ENCODE measurements at regions not wholly inside any gene's neighbourhood (a gene's known extent, or its start where the extent isn't known, plus 50 kb on each side); places are given as distances from the start of the nearest gene placed in this dataset.

DNA sequence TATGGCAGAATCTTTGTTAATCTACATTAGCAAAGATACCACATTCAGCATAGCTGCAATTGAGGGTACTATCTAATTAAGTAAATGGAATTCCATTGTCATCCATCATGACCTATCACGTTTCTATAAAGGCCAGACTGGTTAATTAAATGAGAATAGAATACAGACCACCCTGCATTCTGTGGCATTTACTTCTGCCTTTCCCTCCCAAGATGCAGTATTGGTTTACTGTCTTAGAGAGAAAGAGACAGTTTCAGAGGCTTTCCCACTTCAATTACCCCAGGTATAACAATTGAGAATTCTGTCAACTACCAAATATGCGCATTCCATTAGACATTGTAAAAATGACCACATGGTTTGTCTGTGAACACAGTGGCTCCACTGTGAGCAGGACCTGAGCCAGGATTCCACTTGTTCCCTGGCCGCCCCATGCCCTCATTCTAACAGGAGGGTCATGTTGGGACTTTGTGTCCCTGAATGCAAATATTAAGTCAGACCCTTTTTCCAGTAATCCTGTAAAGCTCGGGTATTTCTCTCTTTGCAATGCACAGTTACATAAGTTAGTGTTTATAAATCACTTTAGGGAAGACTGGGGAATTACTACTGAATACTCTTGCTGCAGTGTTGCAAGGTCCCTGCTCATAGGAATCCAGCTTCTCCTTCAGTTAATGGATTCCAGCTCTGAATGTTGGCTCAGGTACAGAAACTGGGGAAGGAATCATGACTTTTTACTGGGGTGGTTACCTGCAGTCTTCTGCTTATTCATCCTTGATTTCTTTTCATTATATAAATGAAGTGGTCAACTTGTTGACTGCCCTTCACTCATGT lies 261.0 kb downstream of the PDGFC start:
- Histone ChIP-seq H3K4me1 (no peaks in the 10 kb centered on the region), H3K9me3 (no peaks in the 10 kb centered on the region), H3K27me3 (no peaks in the 10 kb centered on the region), H3K4me3 (no peak overlapping the region), H3K27ac (no peak overlapping the region), H4K20me1 (no peaks in the 10 kb centered on the region), H3K36me3 (no peaks in the 10 kb centered on the region), H3K4me2 (no peak overlapping the region), H3K9ac (no peak overlapping the region)
- TF ChIP-seq Cebpa-rat (IDR thresholded peaks at IDR 0.05) = no peak

DNA sequence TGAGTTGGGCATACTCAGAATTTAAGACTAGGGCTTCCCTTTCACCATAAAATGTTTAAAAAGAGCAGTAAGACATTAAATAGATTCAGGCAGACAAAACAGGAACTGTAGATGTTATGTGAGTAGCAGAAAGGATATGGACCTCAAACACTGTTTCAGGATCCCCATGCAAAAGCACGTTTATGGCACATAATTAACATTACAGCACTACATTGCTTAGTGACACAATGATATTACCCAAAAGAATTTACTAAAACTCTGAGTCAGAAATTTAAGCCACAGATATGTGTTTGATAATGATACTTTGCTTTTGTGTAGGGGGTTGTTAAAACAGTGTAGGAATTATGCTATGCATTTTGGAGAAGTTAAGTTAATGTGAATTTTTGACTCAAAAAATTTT lies 266.3 kb downstream of the PDGFC start:
- Histone ChIP-seq H3K27me3 (no peaks in the 10 kb centered on the region), H4K20me1 (no peaks in the 10 kb centered on the region), H3K4me3 (no peak overlapping the region), H3K9me3 (no peaks in the 10 kb centered on the region), H3K36me3 (no peaks in the 10 kb centered on the region), H3K9ac (no peak overlapping the region), H3K4me2 (no peak overlapping the region), H3K4me1 (no peaks in the 10 kb centered on the region), H3K27ac (no peak overlapping the region)
- no peak for TF ChIP-seq Cebpa-rat (IDR thresholded peaks at IDR 0.05)

DNA sequence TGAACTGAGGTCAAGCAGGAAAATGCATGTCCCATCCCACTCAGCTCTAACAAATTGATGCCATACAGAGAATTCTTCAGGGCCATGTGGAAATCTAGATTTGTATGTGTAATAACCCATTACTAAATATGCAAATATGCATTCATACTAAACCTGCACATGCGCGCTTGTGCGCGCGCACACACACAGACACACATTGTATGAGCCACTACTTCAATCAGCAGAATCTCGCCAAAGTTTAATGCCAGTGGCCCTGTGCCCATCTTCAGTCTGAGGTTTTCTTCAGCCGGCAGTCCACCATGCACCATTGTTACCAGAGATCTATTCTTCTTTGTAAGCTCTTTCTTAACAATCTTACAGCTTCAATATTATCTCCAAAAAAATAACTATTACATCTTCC lies 276.4 kb downstream of the PDGFC start:
- Histone ChIP-seq H3K4me1 (no peaks in the 10 kb centered on the region), H3K36me3 (no peaks in the 10 kb centered on the region), H3K9ac (no peak overlapping the region), H3K27ac (no peak overlapping the region), H3K4me3 (no peak overlapping the region), H3K27me3 (no peaks in the 10 kb centered on the region), H3K4me2 (no peak overlapping the region), H4K20me1 (no peaks in the 10 kb centered on the region), H3K9me3 (no peaks in the 10 kb centered on the region)
- no peak for TF ChIP-seq Cebpa-rat (IDR thresholded peaks at IDR 0.05)

DNA sequence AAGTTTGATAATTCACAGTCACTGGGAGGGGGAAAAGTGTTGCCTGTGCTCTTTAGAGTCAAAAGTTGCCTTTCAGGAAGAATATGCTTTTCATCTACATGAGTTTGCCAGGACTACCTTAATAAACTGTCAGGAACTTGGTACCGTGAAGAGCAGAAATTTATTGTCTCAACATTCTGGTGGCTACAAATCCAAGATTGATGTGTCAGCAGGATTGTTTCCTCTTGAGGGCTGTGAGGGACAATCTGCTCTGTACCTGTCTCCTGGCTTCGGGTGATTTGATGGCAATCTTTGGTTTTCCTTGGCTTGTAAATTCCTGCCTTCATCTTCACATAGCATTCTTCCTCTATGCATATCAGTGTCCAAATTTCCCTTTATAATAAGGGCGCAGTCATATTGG lies 277.2 kb downstream of the PDGFC start:
- no peaks in the 10 kb centered on the region for H3K36me3 ChIP-seq
- H3K4me1 ChIP-seq = no peaks in the 10 kb centered on the region
- H3K9me3 ChIP-seq = no peaks in the 10 kb centered on the region
- H3K4me2 ChIP-seq = no peak overlapping the region
- H4K20me1 ChIP-seq = no peaks in the 10 kb centered on the region
- H3K9ac ChIP-seq = no peak overlapping the region
- TF ChIP-seq Cebpa-rat (IDR thresholded peaks at IDR 0.05) = no peak
- no peak overlapping the region for H3K4me3 ChIP-seq
- no peaks in the 10 kb centered on the region for H3K27me3 ChIP-seq
- H3K27ac ChIP-seq = no peak overlapping the region

DNA sequence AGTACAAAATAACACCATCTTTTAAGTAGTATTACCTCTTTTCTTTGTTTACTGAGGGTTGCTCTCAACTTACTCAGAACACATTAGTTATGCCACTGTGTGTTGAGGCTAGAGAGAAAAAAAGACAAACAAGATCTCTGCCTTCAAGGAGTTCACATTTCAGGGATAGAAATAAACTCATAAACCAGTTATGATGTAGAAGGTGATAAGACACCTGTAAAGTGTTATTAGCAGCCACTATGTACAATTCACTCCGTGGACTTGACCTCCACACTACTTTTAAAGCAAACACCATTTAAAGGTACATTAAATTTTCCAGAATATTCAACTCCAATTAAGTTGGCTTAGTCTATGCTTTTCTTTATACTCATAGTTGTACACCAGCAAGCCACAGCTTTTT lies 278.0 kb downstream of the PDGFC start:
- Histone ChIP-seq H3K36me3 (no peaks in the 10 kb centered on the region), H3K9me3 (no peaks in the 10 kb centered on the region), H3K27ac (no peak overlapping the region), H4K20me1 (no peaks in the 10 kb centered on the region), H3K27me3 (no peaks in the 10 kb centered on the region), H3K4me3 (no peak overlapping the region), H3K4me2 (no peak overlapping the region), H3K9ac (no peak overlapping the region), H3K4me1 (no peaks in the 10 kb centered on the region)
- no peak for TF ChIP-seq Cebpa-rat (IDR thresholded peaks at IDR 0.05)

DNA sequence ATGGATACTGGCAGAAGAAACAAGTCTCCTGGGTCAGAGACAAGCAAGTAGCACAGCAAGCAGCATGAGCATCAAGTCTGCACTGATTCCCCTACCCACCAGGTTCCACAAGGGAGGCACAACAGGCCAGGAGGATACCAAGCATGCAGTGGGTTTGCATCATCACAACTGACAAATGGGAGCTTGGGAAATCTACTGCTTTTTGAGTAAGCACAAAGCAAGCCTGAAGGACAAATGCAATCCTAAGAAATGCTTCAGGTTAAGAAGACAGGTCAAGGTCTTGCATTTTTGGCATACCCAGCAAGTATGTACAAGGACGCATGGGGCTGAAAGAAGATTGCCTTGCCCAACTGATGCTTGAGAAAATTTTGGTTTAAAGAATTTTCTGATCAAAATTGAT lies 279.6 kb downstream of the PDGFC start:
- Histone ChIP-seq H3K27me3 (no peaks in the 10 kb centered on the region), H4K20me1 (no peaks in the 10 kb centered on the region), H3K36me3 (no peaks in the 10 kb centered on the region), H3K9me3 (no peaks in the 10 kb centered on the region), H3K4me2 (no peak overlapping the region), H3K27ac (no peak overlapping the region), H3K4me1 (no peaks in the 10 kb centered on the region), H3K9ac (no peak overlapping the region), H3K4me3 (no peak overlapping the region)
- TF ChIP-seq Cebpa-rat (IDR thresholded peaks at IDR 0.05) = no peak

DNA sequence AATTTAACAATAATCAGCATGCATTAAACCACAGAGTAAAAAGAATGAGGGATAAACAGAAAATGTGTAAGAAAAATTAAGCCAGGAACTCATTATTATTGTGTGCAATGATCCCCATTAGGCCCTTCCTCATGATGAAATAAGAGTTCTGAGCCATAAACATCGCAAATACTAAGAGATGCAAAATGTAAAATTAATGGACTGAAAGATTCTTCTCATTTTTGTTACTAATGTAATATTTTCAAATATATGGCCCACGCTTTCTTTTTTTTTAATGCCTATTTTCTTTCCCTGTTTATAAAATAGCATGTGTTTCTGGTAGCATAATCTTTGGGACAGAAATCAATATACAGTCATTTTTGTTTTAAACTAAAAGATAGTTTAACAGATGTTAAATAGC lies 281.0 kb downstream of the PDGFC start:
- H3K4me1 ChIP-seq = no peaks in the 10 kb centered on the region
- no peaks in the 10 kb centered on the region for H4K20me1 ChIP-seq
- H3K9me3 ChIP-seq = no peaks in the 10 kb centered on the region
- H3K4me2 ChIP-seq = no peak overlapping the region
- no peaks in the 10 kb centered on the region for H3K27me3 ChIP-seq
- H3K9ac ChIP-seq = no peak overlapping the region
- no peaks in the 10 kb centered on the region for H3K36me3 ChIP-seq
- no peak overlapping the region for H3K4me3 ChIP-seq
- TF ChIP-seq Cebpa-rat (IDR thresholded peaks at IDR 0.05) = no peak
- no peak overlapping the region for H3K27ac ChIP-seq

DNA sequence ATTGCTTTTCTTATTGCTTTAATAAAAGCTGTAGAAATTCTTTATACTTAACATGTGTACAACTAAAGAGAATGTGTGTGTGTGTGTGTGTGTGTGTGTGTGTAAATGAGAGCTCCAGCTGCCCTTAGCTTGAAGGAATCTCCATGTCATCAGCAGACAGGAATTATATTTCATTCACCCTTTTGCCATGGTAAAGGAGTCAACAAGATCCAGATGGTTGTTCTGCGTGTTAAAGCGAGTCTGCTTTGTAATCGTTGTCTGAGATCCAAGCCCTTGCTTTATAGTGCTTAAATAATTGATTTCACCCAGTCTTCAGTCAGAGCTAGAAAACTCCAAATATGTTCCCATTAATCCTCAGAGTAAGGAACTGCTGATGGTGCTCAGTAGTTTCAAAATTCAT lies 285.5 kb downstream of the PDGFC start:
- no peak overlapping the region for H3K4me2 ChIP-seq
- no peak for TF ChIP-seq Cebpa-rat (IDR thresholded peaks at IDR 0.05)
- no peak overlapping the region for H3K4me3 ChIP-seq
- H4K20me1 ChIP-seq = no peaks in the 10 kb centered on the region
- H3K4me1 ChIP-seq = no peaks in the 10 kb centered on the region
- H3K9me3 ChIP-seq = no peaks in the 10 kb centered on the region
- no peak overlapping the region for H3K9ac ChIP-seq
- H3K36me3 ChIP-seq = no peaks in the 10 kb centered on the region
- H3K27me3 ChIP-seq = no peaks in the 10 kb centered on the region
- no peak overlapping the region for H3K27ac ChIP-seq

DNA sequence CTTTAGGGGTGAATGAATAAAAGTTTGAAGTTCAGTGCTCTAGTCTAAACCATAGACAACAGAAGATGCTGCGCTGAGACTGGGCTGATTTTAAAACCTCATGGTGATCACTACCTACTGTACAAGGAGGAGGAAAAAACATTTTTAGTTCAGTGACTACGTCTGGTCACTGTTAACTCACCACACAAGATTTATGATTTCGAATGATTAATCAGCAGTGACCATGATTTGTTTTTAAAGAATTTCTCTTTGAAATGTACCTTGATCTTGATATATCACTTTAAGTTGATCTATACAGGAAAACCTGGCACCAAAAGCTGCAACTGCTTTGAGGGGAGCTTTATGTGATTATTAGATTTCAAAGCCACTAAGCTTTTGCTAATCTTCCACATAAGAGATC lies 286.3 kb downstream of the PDGFC start:
- no peaks in the 10 kb centered on the region for H3K27me3 ChIP-seq
- no peaks in the 10 kb centered on the region for H3K4me1 ChIP-seq
- H4K20me1 ChIP-seq = no peaks in the 10 kb centered on the region
- no peak overlapping the region for H3K4me2 ChIP-seq
- no peak overlapping the region for H3K4me3 ChIP-seq
- H3K9ac ChIP-seq = no peak overlapping the region
- no peak overlapping the region for H3K27ac ChIP-seq
- H3K9me3 ChIP-seq = no peaks in the 10 kb centered on the region
- no peak for TF ChIP-seq Cebpa-rat (IDR thresholded peaks at IDR 0.05)
- no peaks in the 10 kb centered on the region for H3K36me3 ChIP-seq

DNA sequence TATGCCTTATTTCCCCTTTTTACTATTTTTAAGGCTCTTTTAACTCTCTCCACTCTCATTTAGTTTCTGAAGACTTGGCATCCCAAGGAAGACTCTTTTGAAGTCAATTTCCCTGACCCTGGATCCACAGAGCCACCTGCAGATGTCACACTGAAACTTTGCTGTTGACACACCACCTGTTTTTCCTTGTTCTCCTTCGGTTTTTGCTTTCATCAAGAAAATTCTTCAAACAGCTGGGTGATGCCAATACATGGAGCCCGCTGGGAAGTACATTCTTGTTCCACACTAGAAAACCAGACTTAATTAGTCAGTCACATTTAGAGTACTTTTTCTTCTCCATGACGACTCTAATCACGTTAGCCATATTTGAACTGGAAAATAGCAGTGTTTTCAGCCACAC lies 293.9 kb downstream of the PDGFC start:
- no peak overlapping the region for H3K27ac ChIP-seq
- H3K9ac ChIP-seq = no peak overlapping the region
- no peaks in the 10 kb centered on the region for H3K4me1 ChIP-seq
- no peak overlapping the region for H3K4me2 ChIP-seq
- TF ChIP-seq Cebpa-rat (IDR thresholded peaks at IDR 0.05) = no peak
- H3K9me3 ChIP-seq = no peaks in the 10 kb centered on the region
- no peaks in the 10 kb centered on the region for H3K27me3 ChIP-seq
- no peak overlapping the region for H3K4me3 ChIP-seq
- H4K20me1 ChIP-seq = no peaks in the 10 kb centered on the region
- H3K36me3 ChIP-seq = no peaks in the 10 kb centered on the region

DNA sequence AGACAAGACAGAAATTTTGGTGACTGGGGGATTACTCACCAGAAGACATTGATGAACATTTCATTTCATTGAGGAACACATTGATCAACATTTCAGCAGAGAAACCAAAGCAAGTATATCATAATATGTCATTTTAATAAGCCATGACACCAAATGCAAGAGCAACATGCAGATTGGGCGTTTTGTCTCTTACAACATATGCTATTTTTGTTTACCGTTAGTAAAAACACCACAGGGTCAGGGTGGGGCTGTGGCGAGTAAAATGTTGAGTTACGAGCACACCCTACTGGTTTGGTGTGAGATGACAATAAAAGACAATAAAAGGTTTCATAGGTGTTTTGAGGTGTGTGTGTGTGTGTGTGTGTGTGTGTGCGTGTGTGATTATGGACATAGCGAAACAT lies 294.5 kb downstream of the PDGFC start:
- no peaks in the 10 kb centered on the region for H3K9me3 ChIP-seq
- no peaks in the 10 kb centered on the region for H3K4me1 ChIP-seq
- no peak overlapping the region for H3K4me2 ChIP-seq
- no peak for TF ChIP-seq Cebpa-rat (IDR thresholded peaks at IDR 0.05)
- no peaks in the 10 kb centered on the region for H3K27me3 ChIP-seq
- H3K27ac ChIP-seq = no peak overlapping the region
- H3K4me3 ChIP-seq = no peak overlapping the region
- no peak overlapping the region for H3K9ac ChIP-seq
- no peaks in the 10 kb centered on the region for H4K20me1 ChIP-seq
- no peaks in the 10 kb centered on the region for H3K36me3 ChIP-seq

Data from BLaER1 (cell line).